WERI-Rb-1 (cell line): ENCODE measurements at regions not wholly inside any gene's neighbourhood (a gene's known extent, or its start where the extent isn't known, plus 50 kb on each side); places are given as distances from the start of the nearest gene placed in this dataset.

Source experiments
- DNase-seq: peaks from one replicate; pipeline ENCODE4 v3.0.0-alpha.2; 2020
- H3K27ac ChIP-seq: fragments of 250-450 bp; sonication (Bioruptor Pico); 2 replicates; pipeline ENCODE4 v1.5.1; 2020; ENCODE audit warnings: mild to moderate bottlenecking, moderate library complexity
- H3K27me3 ChIP-seq: fragments of 250-450 bp; sonication (Bioruptor Pico); 2 replicates; pipeline ENCODE4 v1.5.1; 2021; ENCODE audit warnings: mild to moderate bottlenecking, low read depth, moderate library complexity; ENCODE audit not compliant: insufficient read depth, severe bottlenecking
- H3K36me3 ChIP-seq: fragments of 250-450 bp; sonication (Bioruptor Pico); 2 replicates; pipeline ENCODE4 v1.5.1; 2020; ENCODE audit warnings: mild to moderate bottlenecking, moderate library complexity
- H3K4me3 ChIP-seq: 2 replicates; pipeline ENCODE4 v1.5.1; 2011; ENCODE audit warnings: low read depth, mild to moderate bottlenecking, control low read depth, low read length
- H3K9me3 ChIP-seq: fragments of 250-450 bp; sonication (Bioruptor Pico); 2 replicates; pipeline ENCODE4 v1.5.1; 2021; ENCODE audit warnings: mild to moderate bottlenecking, moderate library complexity; ENCODE audit not compliant: severe bottlenecking
- CTCF ChIP-seq: IDR thresholded peaks from 2 replicates; pipeline ENCODE4 v1.5.1; 2011; ENCODE audit warnings: low read depth, mild to moderate bottlenecking, control low read depth, inconsistent platforms, low read length

- Histone ChIP-seq H3K27ac (no peak overlapping the region), H3K9me3 (no peaks in the 10 kb centered on the region), H3K36me3 (no peaks in the 10 kb centered on the region), H3K27me3 (no peaks in the 10 kb centered on the region), H3K4me3 (no peak overlapping the region)
- no peak for TF ChIP-seq CTCF
- no peak for DNase-seq
Measured at GRCh38 chr13:99752373-99752772, 219.2 kb downstream of the ZIC5 start.

GRCh38 chr13:99751517-99752199 is 219.9 kb downstream of the ZIC5 start:
- no peak for DNase-seq
- no peaks in the 10 kb centered on the region for H3K36me3 ChIP-seq
- no peaks in the 10 kb centered on the region for H3K27me3 ChIP-seq
- H3K27ac ChIP-seq, result no peak overlapping the region
- no peak overlapping the region for H3K4me3 ChIP-seq
- H3K9me3 ChIP-seq, result no peaks in the 10 kb centered on the region
- TF ChIP-seq CTCF, result no peak

GRCh38 chr13:99750951-99751350 is 220.6 kb downstream of the ZIC5 start:
- Histone ChIP-seq H3K36me3 (no peaks in the 10 kb centered on the region), H3K27me3 (no peaks in the 10 kb centered on the region), H3K4me3 (no peak overlapping the region), H3K9me3 (no peaks in the 10 kb centered on the region), H3K27ac (no peak overlapping the region)
- no peak for TF ChIP-seq CTCF
- DNase-seq, result no peak

- Histone ChIP-seq H3K9me3 (no peaks in the 10 kb centered on the region), H3K4me3 (no peak overlapping the region), H3K27ac (no peak overlapping the region), H3K36me3 (no peaks in the 10 kb centered on the region), H3K27me3 (no peaks in the 10 kb centered on the region)
- no peak for DNase-seq
- no peak for TF ChIP-seq CTCF
Measured at GRCh38 chr13:99749271-99750019, 222.1 kb downstream of the ZIC5 start.

- H3K4me3 ChIP-seq, result no peak overlapping the region
- H3K27ac ChIP-seq, result no peak overlapping the region
- no peak for DNase-seq
Measured at GRCh38 chr13:99747403-99747710, 224.2 kb downstream of the ZIC5 start.

More at GRCh38 chr13:99747403-99747710, 224.2 kb downstream of the ZIC5 start:
- H3K27me3 ChIP-seq, result no peaks in the 10 kb centered on the region
- no peaks in the 10 kb centered on the region for H3K9me3 ChIP-seq
- no peaks in the 10 kb centered on the region for H3K36me3 ChIP-seq
- TF ChIP-seq CTCF, result no peak
